Dermis blood vessel endothelial cell (primary cell): ENCODE measurements at regions not wholly inside any gene's neighbourhood (a gene's known extent, or its start where the extent isn't known, plus 50 kb on each side); places are given as distances from the start of the nearest gene placed in this dataset.
"Not testable (repeated sequence)": the region's sequence is repeated elsewhere in the genome, so short reads cannot be mapped to it uniquely, and the experiment has no call there.

Source experiments
- DNase-seq: peaks from one replicate; pipeline ENCODE4 v3.0.0; 2010

- not testable (repeated sequence) for DNase-seq
Measured at GRCh38 chr9:67418496-67419079, 426.2 kb upstream of the SPATA31A3 start.

- DNase-seq: not testable (repeated sequence)
Measured at GRCh38 chr9:67417341-67417983, 425.1 kb upstream of the SPATA31A3 start.

- DNase-seq: not testable (repeated sequence)
Measured at GRCh38 chr9:67416639-67417038, 424.3 kb upstream of the SPATA31A3 start.

GRCh38 chr9:67410606-67411220, 418.4 kb upstream of the SPATA31A3 start:
- DNase-seq: not testable (repeated sequence)

- not testable (repeated sequence) for DNase-seq
Measured at GRCh38 chr9:67403739-67404138, 411.4 kb upstream of the SPATA31A3 start.

- DNase-seq: not testable (repeated sequence)
Measured at GRCh38 chr9:67397731-67398130, 405.4 kb upstream of the SPATA31A3 start.

GRCh38 chr9:67394782-67395181, 402.4 kb upstream of the SPATA31A3 start:
- DNase-seq: not testable (repeated sequence)

GRCh38 chr9:67394038-67394437, 401.7 kb upstream of the SPATA31A3 start:
- not testable (repeated sequence) for DNase-seq

GRCh38 chr9:67369664-67370063, 377.3 kb upstream of the SPATA31A3 start:
- not testable (repeated sequence) for DNase-seq

- DNase-seq: not testable (repeated sequence)
Measured at GRCh38 chr9:67362325-67362724, 370.0 kb upstream of the SPATA31A3 start.

- not testable (repeated sequence) for DNase-seq
Measured at GRCh38 chr9:67353961-67354360, 361.6 kb upstream of the SPATA31A3 start.

- not testable (repeated sequence) for DNase-seq
Measured at GRCh38 chr9:67349424-67349759, 357.0 kb upstream of the SPATA31A3 start.

GRCh38 chr9:67348562-67349423, 356.4 kb upstream of the SPATA31A3 start:
- not testable (repeated sequence) for DNase-seq

- not testable (repeated sequence) for DNase-seq
Measured at GRCh38 chr9:67348094-67348493, 355.7 kb upstream of the SPATA31A3 start.

GRCh38 chr9:67339216-67339615, 346.9 kb upstream of the SPATA31A3 start:
- not testable (repeated sequence) for DNase-seq

- DNase-seq: not testable (repeated sequence)
Measured at GRCh38 chr9:67338201-67338600, 345.9 kb upstream of the SPATA31A3 start.

GRCh38 chr9:67334727-67335572, 342.6 kb upstream of the SPATA31A3 start:
- DNase-seq: not testable (repeated sequence)

- DNase-seq: not testable (repeated sequence)
Measured at GRCh38 chr9:67331634-67332033, 339.3 kb upstream of the SPATA31A3 start.

GRCh38 chr9:67313409-67313808, 321.1 kb upstream of the SPATA31A3 start:
- not testable (repeated sequence) for DNase-seq

GRCh38 chr9:67312504-67312903, 320.2 kb upstream of the SPATA31A3 start:
- not testable (repeated sequence) for DNase-seq

GRCh38 chr9:67307109-67307508, 314.8 kb upstream of the SPATA31A3 start:
- DNase-seq: not testable (repeated sequence)

- not testable (repeated sequence) for DNase-seq
Measured at GRCh38 chr9:67288797-67289196, 296.4 kb upstream of the SPATA31A3 start.
